Smooth muscle cell (in vitro differentiated cells): ENCODE measurements at regions not wholly inside any gene's neighbourhood (a gene's known extent, or its start where the extent isn't known, plus 50 kb on each side); places are given as distances from the start of the nearest gene placed in this dataset.

Experiments
- DNase-seq: peaks from one replicate; lab custom pipeline; 2025; ENCODE audit not compliant: unreplicated experiment; lab: John Stamatoyannopoulos, UW
- H2AFZ ChIP-seq: fragments of 200-600 bp; sonication (generic); 2 replicates; pipeline ENCODE4 v1.6.0; 2016; ENCODE audit warnings: antibody characterized with exemption, low read depth, mild to moderate bottlenecking
- H3F3A ChIP-seq: fragments of 200-600 bp; sonication (generic); 2 replicates; pipeline ENCODE4 v1.6.0; 2017; ENCODE audit warnings: antibody characterized with exemption, low read depth
- H3K27ac ChIP-seq: fragments of 200-600 bp; sonication (generic); 2 replicates; pipeline ENCODE4 v1.5.1; 2016; ENCODE audit warnings: low read depth, mild to moderate bottlenecking
- H3K27me3 ChIP-seq: fragments of 200-600 bp; sonication (generic); 2 replicates; pipeline ENCODE4 v1.6.1; 2016; ENCODE audit warnings: low read depth, mild to moderate bottlenecking
- H3K36me3 ChIP-seq: fragments of 200-600 bp; sonication (generic); 2 replicates; pipeline ENCODE4 v1.5.1; 2016; ENCODE audit warnings: low read depth
- H3K4me1 ChIP-seq: fragments of 200-600 bp; sonication (generic); 2 replicates; pipeline ENCODE4 v1.5.1; 2016; ENCODE audit warnings: low read depth
- H3K4me2 ChIP-seq: fragments of 200-600 bp; sonication (generic); 2 replicates; pipeline ENCODE4 v1.6.0; 2016; ENCODE audit warnings: mild to moderate bottlenecking
- H3K4me3 ChIP-seq: fragments of 200-600 bp; sonication (generic); 2 replicates; pipeline ENCODE4 v1.5.1; 2016; ENCODE audit warnings: mild to moderate bottlenecking
- H3K79me2 ChIP-seq: fragments of 200-600 bp; sonication (generic); 2 replicates; pipeline ENCODE4 v1.6.0; 2016; ENCODE audit warnings: low read depth, mild to moderate bottlenecking
- H3K9ac ChIP-seq: fragments of 200-600 bp; sonication (generic); 2 replicates; pipeline ENCODE4 v1.6.0; 2016; ENCODE audit warnings: low read depth
- H3K9me3 ChIP-seq: fragments of 200-600 bp; sonication (generic); replicated peaks from 2 replicates; pipeline ENCODE4 v1.5.1; 2016; ENCODE audit warnings: low read depth
- H4K20me1 ChIP-seq: fragments of 200-600 bp; sonication (generic); 2 replicates; pipeline ENCODE4 v1.6.0; 2016; ENCODE audit warnings: low read depth
- CTCF ChIP-seq: fragments of 200-600 bp; sonication (generic); IDR thresholded peaks from 2 replicates; pipeline ENCODE4 v1.5.1; 2017; ENCODE audit warnings: borderline replicate concordance, mild to moderate bottlenecking, antibody characterized with exemption; ENCODE audit not compliant: insufficient read depth, poor library complexity, severe bottlenecking
- WGBS: methylation state at CpG from one replicate; pipeline ENCODE4 v1.1.7; 2016; ENCODE audit warnings: low lambda C conversion rate; 5-methylcytosine and 5-hydroxymethylcytosine counted together

DNA sequence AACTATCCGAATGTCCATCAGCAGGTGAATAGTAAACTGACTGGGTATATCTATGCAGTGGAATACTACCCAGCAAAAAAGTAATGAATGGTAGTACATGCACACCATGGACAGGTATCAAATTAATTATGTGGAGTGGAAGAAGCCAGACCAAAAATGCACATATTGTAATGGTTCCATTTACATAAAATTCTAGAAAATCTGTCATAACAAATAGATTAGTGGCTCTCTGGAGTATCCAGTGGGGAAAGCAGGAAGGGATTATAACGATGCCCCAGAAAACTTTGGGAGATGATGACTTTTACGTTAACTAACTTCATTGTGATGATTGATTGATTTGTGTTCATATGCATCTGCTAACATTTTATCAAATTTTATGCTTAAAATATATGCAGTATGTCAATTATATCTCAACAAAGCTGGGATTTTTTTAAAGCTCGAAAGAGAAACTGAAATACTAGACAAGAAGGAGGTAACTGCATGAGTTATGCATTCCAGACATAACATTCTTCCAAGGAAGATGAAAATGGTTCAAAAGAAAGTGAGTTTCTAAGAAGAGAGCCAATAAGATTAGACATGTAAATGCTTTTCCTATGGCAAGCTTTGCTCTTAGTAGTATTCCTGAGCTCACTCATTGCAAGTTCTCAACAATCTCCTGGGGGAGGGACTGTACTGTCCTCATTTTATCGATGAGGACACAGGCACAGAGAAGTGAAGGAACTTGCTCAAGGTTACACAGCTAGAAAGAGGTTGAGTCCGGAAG lies 58.6 kb upstream of the MSX1 start:
- TF ChIP-seq CTCF = no peak
- no peak for DNase-seq
- WGBS = 82% methylated on average over 6 of the region's 6 CpGs
- Histone ChIP-seq H2AFZ (no peak overlapping the region), H3K4me2 (peak overlapping the region; percentile 66), H3K36me3 (no peaks in the 10 kb centered on the region), H3K4me1 (no peaks in the 10 kb centered on the region), H3K9me3 (no peaks in the 10 kb centered on the region), H3K27ac (no peak overlapping the region), H3K79me2 (no peaks in the 10 kb centered on the region), H3F3A (no peaks in the 10 kb centered on the region), H3K9ac (no peak overlapping the region), H3K27me3 (no peaks in the 10 kb centered on the region), H3K4me3 (no peak overlapping the region), H4K20me1 (no peaks in the 10 kb centered on the region)

GRCh38 chr4:4794421-4794820 lies 65.0 kb upstream of the MSX1 start:
- TF ChIP-seq CTCF = no peak
- no peaks in the 10 kb centered on the region for H3F3A ChIP-seq
- no peaks in the 10 kb centered on the region for H3K27me3 ChIP-seq
- no peaks in the 10 kb centered on the region for H3K9me3 ChIP-seq
- H3K9ac ChIP-seq = no peak overlapping the region
- no peak overlapping the region for H3K4me3 ChIP-seq
- no peaks in the 10 kb centered on the region for H4K20me1 ChIP-seq
- H3K79me2 ChIP-seq = no peaks in the 10 kb centered on the region
- DNase-seq = no peak
- peaks cover 13% of the 10 kb centered on the region for H3K4me1 ChIP-seq
- H3K27ac ChIP-seq = no peak overlapping the region
- H2AFZ ChIP-seq = no peak overlapping the region
- no peaks in the 10 kb centered on the region for H3K36me3 ChIP-seq
- WGBS = 55% methylated on average over 1 of the region's 1 CpG
- H3K4me2 ChIP-seq = no peak overlapping the region

DNA sequence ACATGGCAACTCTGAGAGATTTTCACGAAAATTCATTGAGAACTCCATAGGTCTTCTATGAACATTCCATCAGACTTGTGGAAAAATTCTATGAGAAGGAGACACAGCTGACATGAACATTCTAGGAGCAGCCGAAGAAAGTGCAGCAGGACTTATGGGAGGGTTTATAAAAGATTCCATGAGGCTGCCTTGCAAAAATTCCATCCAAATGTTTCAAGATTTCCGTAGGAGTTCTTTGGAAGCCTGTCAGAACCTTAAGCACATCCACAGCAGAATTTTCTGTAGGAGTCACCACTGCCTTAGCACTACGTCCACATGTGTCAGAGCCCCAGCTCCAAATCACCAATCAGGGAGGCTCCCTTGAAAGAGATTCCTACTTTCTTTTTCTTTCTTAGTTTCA lies 67.0 kb upstream of the MSX1 start:
- H3K27ac ChIP-seq = peak overlapping the region; percentile 89
- H3K9ac ChIP-seq = peak overlapping the region; percentile 6
- H3F3A ChIP-seq = no peaks in the 10 kb centered on the region
- H3K27me3 ChIP-seq = no peaks in the 10 kb centered on the region
- H3K4me2 ChIP-seq = peak overlapping the region; percentile 60
- no peak for TF ChIP-seq CTCF
- no peak for DNase-seq
- 43% methylated on average over 4 of the region's 4 CpGs for WGBS
- H3K4me1 ChIP-seq = peaks cover 13% of the 10 kb centered on the region
- peak overlapping the region; percentile 37 for H2AFZ ChIP-seq
- H4K20me1 ChIP-seq = no peaks in the 10 kb centered on the region
- no peaks in the 10 kb centered on the region for H3K36me3 ChIP-seq
- no peak overlapping the region for H3K4me3 ChIP-seq
- H3K79me2 ChIP-seq = no peaks in the 10 kb centered on the region
- peaks cover 7% of the 10 kb centered on the region for H3K9me3 ChIP-seq
